ENCODE measurements at regions not wholly inside any gene's neighbourhood (a gene's known extent, or its start where the extent isn't known, plus 50 kb on each side); places are given as distances from the start of the nearest gene placed in this dataset.

GRCh38 chr6:153852481-153852880 is 186.6 kb upstream of the OPRM1 start:
- H3K4me3 ChIP-seq (ENCODE audit: low read depth in 1 of 3, low read length in 3 of 3) = no peak overlapping the region
- no peak for DNase-seq (ENCODE audit: low spot score)
- H3K27ac ChIP-seq (ENCODE audit: low read depth in 1 of 2, low read length in 2 of 2) = no peak overlapping the region
- TF ChIP-seq NR2F2 (IDR thresholded peaks at IDR 0.05) = no peak
- no peak for TF ChIP-seq MAX (IDR thresholded peaks at IDR 0.05)
- no peak for TF ChIP-seq SP1 (IDR thresholded peaks at IDR 0.05)
- TF ChIP-seq FOXA1 (IDR thresholded peaks at IDR 0.05) = no peak
- no peak for TF ChIP-seq TAF1 (conservative IDR thresholded peaks at IDR 0.05)
- TF ChIP-seq YY1 (IDR thresholded peaks at IDR 0.05) = no peak
- TF ChIP-seq GABPA (IDR thresholded peaks at IDR 0.05 in 1 of 2, conservative IDR thresholded peaks at IDR 0.05 in 1 of 2) = no peak
- TF ChIP-seq ZBTB33 (IDR thresholded peaks at IDR 0.05) = no peak
- TF ChIP-seq REST (IDR thresholded peaks at IDR 0.05) = no peak
- TF ChIP-seq RAD21 (IDR thresholded peaks at IDR 0.05) = no peak
- no peak for TF ChIP-seq EGR1 (IDR thresholded peaks at IDR 0.05; ENCODE audit: low read depth in 2 of 2)
- no peak for TF ChIP-seq FOXA2 (IDR thresholded peaks at IDR 0.05)
- no peak for TF ChIP-seq CTCF (IDR thresholded peaks at IDR 0.05; ENCODE audit: low read depth, low read length, missing input control)
- no peak for TF ChIP-seq RXRA (IDR thresholded peaks at IDR 0.05)
- no peak for TF ChIP-seq ATF3 (IDR thresholded peaks at IDR 0.05)
- TF ChIP-seq HNF4A (conservative IDR thresholded peaks at IDR 0.05) = no peak
- no peak for TF ChIP-seq JUND (IDR thresholded peaks at IDR 0.05)
- no peak for TF ChIP-seq HNF4G (IDR thresholded peaks at IDR 0.05)
- no peaks in the 10 kb centered on the region for H3K9me3 ChIP-seq (ENCODE audit: control insufficient read depth in 4 of 4, low read length in 3 of 4)
- WGBS = 40% methylated on average over 2 of the region's 2 CpGs
- no peak overlapping the region for H3K9ac ChIP-seq (ENCODE audit: low read depth in 1 of 2, low read length in 2 of 2)
- H3K4me1 ChIP-seq (ENCODE audit: control insufficient read depth in 4 of 4, insufficient read depth in 4 of 4, low read length in 3 of 4) = no peaks in the 10 kb centered on the region
- H3K36me3 ChIP-seq (ENCODE audit: control insufficient read depth in 4 of 4, insufficient read depth in 3 of 4, low read depth in 1 of 4, low read length in 3 of 4) = no peaks in the 10 kb centered on the region
- no peaks in the 10 kb centered on the region for H3K27me3 ChIP-seq (ENCODE audit: control insufficient read depth in 4 of 4, insufficient read depth in 4 of 4, low read length in 3 of 4)
